Neural crest cell (in vitro differentiated cells): ENCODE measurements at regions not wholly inside any gene's neighbourhood (a gene's known extent, or its start where the extent isn't known, plus 50 kb on each side); places are given as distances from the start of the nearest gene placed in this dataset.

Experiments used
- DNase-seq: peaks from one replicate; pipeline ENCODE4 v3.0.0; 2021; ENCODE audit warnings: low read depth, mixed read lengths, low spot score
- H3K27ac Mint-ChIP-seq: one replicate; pipeline ENCODE4 v1.8.0; 2021; ENCODE audit warnings: mild to moderate bottlenecking, mixed read lengths; ENCODE audit not compliant: unreplicated experiment
- H3K27me3 Mint-ChIP-seq: 2 replicates; pipeline ENCODE4 v1.8.0; 2021; ENCODE audit warnings: low read depth, mild to moderate bottlenecking, mixed read lengths
- H3K36me3 Mint-ChIP-seq: 2 replicates; pipeline ENCODE4 v1.8.0; 2021; ENCODE audit warnings: low read depth, mild to moderate bottlenecking, mixed read lengths
- H3K4me1 Mint-ChIP-seq: 2 replicates; pipeline ENCODE4 v1.8.0; 2021; ENCODE audit warnings: mixed read lengths
- H3K4me3 Mint-ChIP-seq: one replicate; pipeline ENCODE4 v1.8.0; 2021; ENCODE audit warnings: mild to moderate bottlenecking, mixed read lengths
- H3K9me3 Mint-ChIP-seq: 2 replicates; pipeline ENCODE4 v1.8.0; 2021; ENCODE audit warnings: mixed read lengths
- CTCF ChIP-seq: fragments of 200-600 bp; sonication (generic); conservative IDR thresholded peaks from 2 replicates; pipeline ENCODE4 v1.5.0; 2021; ENCODE audit warnings: antibody characterized with exemption, mild to moderate bottlenecking

- no peaks in the 10 kb centered on the region for H3K36me3 Mint-ChIP-seq
- TF ChIP-seq CTCF = peak; percentile 52
- no peak overlapping the region for H3K4me3 Mint-ChIP-seq
- H3K27me3 Mint-ChIP-seq = no peaks in the 10 kb centered on the region
- peaks cover 3% of the 10 kb centered on the region for H3K4me1 Mint-ChIP-seq
- H3K9me3 Mint-ChIP-seq = peaks cover 4% of the 10 kb centered on the region
- no peak for DNase-seq
- peak overlapping the region; percentile 88 for H3K27ac Mint-ChIP-seq
Measured at GRCh38 chr6:44062771-44063560, 64.3 kb downstream of the MRPL14 start.

- Mint-ChIP-seq H3K27ac (no peak overlapping the region), H3K9me3 (peaks cover 4% of the 10 kb centered on the region), H3K4me3 (no peak overlapping the region), H3K27me3 (no peaks in the 10 kb centered on the region), H3K36me3 (no peaks in the 10 kb centered on the region), H3K4me1 (peaks cover 8% of the 10 kb centered on the region)
- no peak for TF ChIP-seq CTCF
- DNase-seq = no peak
Measured at GRCh38 chr6:44062105-44062770, 65.0 kb downstream of the MRPL14 start.

- Mint-ChIP-seq H3K9me3 (peaks cover 4% of the 10 kb centered on the region), H3K27ac (no peak overlapping the region), H3K4me1 (peaks cover 8% of the 10 kb centered on the region), H3K27me3 (no peaks in the 10 kb centered on the region), H3K36me3 (no peaks in the 10 kb centered on the region), H3K4me3 (no peak overlapping the region)
- DNase-seq = no peak
- no peak for TF ChIP-seq CTCF
Measured at GRCh38 chr6:44061375-44062104, 65.7 kb downstream of the MRPL14 start.

GRCh38 chr6:44060612-44061374, 66.5 kb downstream of the MRPL14 start:
- no peak for TF ChIP-seq CTCF
- Mint-ChIP-seq H3K9me3 (peaks cover 4% of the 10 kb centered on the region), H3K36me3 (no peaks in the 10 kb centered on the region), H3K4me1 (peaks cover 8% of the 10 kb centered on the region), H3K27ac (no peak overlapping the region), H3K4me3 (no peak overlapping the region), H3K27me3 (no peaks in the 10 kb centered on the region)
- DNase-seq = no peak
